IMR-90 (cell line): ENCODE measurements at regions not wholly inside any gene's neighbourhood (a gene's known extent, or its start where the extent isn't known, plus 50 kb on each side); places are given as distances from the start of the nearest gene placed in this dataset.

Experiments used
- ATAC-seq: fragments of 200-7000 bp; cut with Tn5 transposase; 2 replicates; pipeline ENCODE4 v1.9.1; 2020; ENCODE audit warnings: low read depth, mild to moderate bottlenecking, moderate library complexity
- BruUV-seq: library from RNA; stranded (reverse); fragments of 400-500 nt; replicated peaks from 2 replicates; lab custom pipeline; 2021; lab: Mats Ljungman, UMichigan
- CTCF ChIA-PET: fragments of 300-600 bp; formaldehyde crosslinking; extraction: SDS; loops from one replicate; lab custom pipeline; 2021; ENCODE audit warnings: antibody characterized with exemption; lab: Yijun Ruan, JAX
- POLR2A ChIA-PET: fragments of 300-600 bp; sonication (Branson Sonifier 250); formaldehyde crosslinking; loops from one replicate; lab custom pipeline; 2022; ENCODE audit warnings: antibody characterized with exemption; ENCODE audit not compliant: unreplicated experiment; lab: Charles Lee
- DNase-seq: peaks from one replicate; pipeline ENCODE4 v3.0.0; 2013
- H2AFZ ChIP-seq: replicated peaks from 2 replicates; pipeline ENCODE3; 2013; ENCODE audit warnings: low read length, mild to moderate bottlenecking; ENCODE audit not compliant: poor library complexity
- H2AK5ac ChIP-seq: 2 replicates; pipeline ENCODE4 v1.6.1; 2013; ENCODE audit warnings: low read depth, low read length, inconsistent platforms
- H2AK9ac ChIP-seq: replicated peaks from 2 replicates; pipeline ENCODE3; 2013; ENCODE audit warnings: mild to moderate bottlenecking, low read depth, low read length, moderate library complexity; ENCODE audit not compliant: poor library complexity
- H2BK120ac ChIP-seq: 2 replicates; pipeline ENCODE4 v1.6.1; 2013; ENCODE audit warnings: low read depth, low read length, inconsistent platforms
- H2BK15ac ChIP-seq: 3 replicates; pipeline ENCODE4 v1.6.1; 2013; ENCODE audit warnings: low read depth, low read length, inconsistent platforms
- H2BK20ac ChIP-seq: 2 replicates; pipeline ENCODE4 v1.6.1; 2013; ENCODE audit warnings: low read depth, mild to moderate bottlenecking, inconsistent platforms, low read length, moderate library complexity
- H2BK5ac ChIP-seq: 2 replicates; pipeline ENCODE4 v1.6.1; 2013; ENCODE audit warnings: mild to moderate bottlenecking, low read depth, low read length, inconsistent platforms; ENCODE audit not compliant: poor library complexity, severe bottlenecking
- H3K14ac ChIP-seq: replicated peaks from 2 replicates; pipeline ENCODE4 v1.6.1; 2013; ENCODE audit warnings: low read depth, low read length, inconsistent platforms
- H3K18ac ChIP-seq: 2 replicates; pipeline ENCODE4 v1.6.1; 2013; ENCODE audit warnings: low read depth, low read length, control low read depth
- H3K23ac ChIP-seq: 2 replicates; pipeline ENCODE4 v1.6.1; 2013; ENCODE audit warnings: low read depth, low read length, inconsistent platforms
- H3K27ac ChIP-seq: 2 replicates; pipeline ENCODE4 v1.5.1; 2013; ENCODE audit warnings: mild to moderate bottlenecking, control low read depth, low read length; ENCODE audit not compliant: insufficient read depth
- H3K27me3 ChIP-seq: 2 replicates; pipeline ENCODE4 v1.6.1; 2013; ENCODE audit warnings: low read length; ENCODE audit not compliant: control insufficient read depth, insufficient read depth
- H3K36me3 ChIP-seq: 2 replicates; pipeline ENCODE4 v1.6.1; 2013; ENCODE audit warnings: low read length, mixed read lengths; ENCODE audit not compliant: control insufficient read depth, insufficient read depth
- H3K4ac ChIP-seq: 2 replicates; pipeline ENCODE4 v1.6.1; 2013; ENCODE audit warnings: low read depth, low read length, inconsistent platforms
- H3K4me1 ChIP-seq: 2 replicates; pipeline ENCODE4 v1.6.1; 2013; ENCODE audit warnings: low read length, mixed read lengths; ENCODE audit not compliant: control insufficient read depth, insufficient read depth
- H3K4me2 ChIP-seq: 2 replicates; pipeline ENCODE4 v1.6.1; 2013; ENCODE audit warnings: low read depth, mild to moderate bottlenecking, control low read depth, low read length, moderate library complexity
- H3K4me3 ChIP-seq: 2 replicates; pipeline ENCODE4 v1.5.1; 2013; ENCODE audit warnings: low read depth, mild to moderate bottlenecking, control low read depth, low read length, moderate library complexity; ENCODE audit not compliant: insufficient read depth
- H3K56ac ChIP-seq: 2 replicates; pipeline ENCODE4 v1.6.1; 2013; ENCODE audit warnings: low read length, inconsistent platforms; ENCODE audit not compliant: insufficient read depth; ENCODE audit errors: extremely low read depth
- H3K79me1 ChIP-seq, 2 experiments: 2 replicates each; pipeline ENCODE4 v1.6.1; 2013; ENCODE audit warnings: low read length in 2 of 2, inconsistent platforms in 1 of 2, low read depth in 1 of 2
- H3K9ac ChIP-seq: 2 replicates; pipeline ENCODE4 v1.6.1; 2013; ENCODE audit warnings: low read depth, low read length, control low read depth
- H3K9me1 ChIP-seq: 2 replicates; pipeline ENCODE4 v1.6.1; 2013; ENCODE audit warnings: low read length, inconsistent platforms; ENCODE audit not compliant: insufficient read depth
- H3K9me3 ChIP-seq: 2 replicates; pipeline ENCODE4 v1.6.1; 2013; ENCODE audit warnings: low read length; ENCODE audit not compliant: control insufficient read depth, insufficient read depth
- H4K20me1 ChIP-seq: 2 replicates; pipeline ENCODE4 v1.6.1; 2013; ENCODE audit warnings: low read length, inconsistent platforms; ENCODE audit not compliant: insufficient read depth
- H4K5ac ChIP-seq: 2 replicates; pipeline ENCODE4 v1.6.1; 2013; ENCODE audit warnings: mild to moderate bottlenecking, low read depth, low read length, control low read depth
- H4K8ac ChIP-seq, 2 experiments: 2 replicates each; pipeline ENCODE4 v1.6.1; 2013; ENCODE audit warnings: low read depth in 2 of 2, low read length in 2 of 2, control low read depth in 1 of 2, inconsistent platforms in 1 of 2
- H4K91ac ChIP-seq: 2 replicates; pipeline ENCODE4 v1.6.1; 2013; ENCODE audit warnings: low read depth, low read length, inconsistent platforms; ENCODE audit not compliant: insufficient read depth
- BHLHE40 ChIP-seq: fragments of 150-350 bp; IDR thresholded peaks from 2 replicates; pipeline ENCODE4 v1.6.1; 2016; ENCODE audit warnings: mild to moderate bottlenecking, low read depth, low read length
- CEBPB ChIP-seq: IDR thresholded peaks from 2 replicates; pipeline ENCODE4 v1.6.1; 2012; ENCODE audit warnings: low read depth, low read length, improper control_type of control experiment
- CHD1 ChIP-seq: IDR thresholded peaks from 2 replicates; pipeline ENCODE4 v1.6.1; 2012; ENCODE audit warnings: low read depth, low read length, improper control_type of control experiment
- CTCF ChIP-seq: conservative IDR thresholded peaks from 2 replicates; pipeline ENCODE4 v1.5.1; 2012; ENCODE audit warnings: mild to moderate bottlenecking, low read depth, low read length, improper control_type of control experiment
- FOS ChIP-seq: fragments of 150-350 bp; IDR thresholded peaks from 2 replicates; pipeline ENCODE4 v1.6.1; 2016; ENCODE audit warnings: low read depth, low read length
- MAFK ChIP-seq: IDR thresholded peaks from 2 replicates; pipeline ENCODE4 v1.6.1; 2012; ENCODE audit warnings: low read depth, low read length, improper control_type of control experiment
- MAZ ChIP-seq: IDR thresholded peaks from 2 replicates; pipeline ENCODE4 v1.6.1; 2012; ENCODE audit warnings: low read depth, mild to moderate bottlenecking, low read length, improper control_type of control experiment, moderate library complexity, borderline replicate concordance
- NFE2L2 ChIP-seq: fragments of 150-350 bp; IDR thresholded peaks from 2 replicates; pipeline ENCODE4 v1.6.1; 2016; ENCODE audit warnings: low read depth, mild to moderate bottlenecking, low read length
- POLR2A ChIP-seq: IDR thresholded peaks from 2 replicates; pipeline ENCODE4 v1.6.1; 2012; ENCODE audit warnings: mild to moderate bottlenecking, low read depth, low read length
- RAD21 ChIP-seq: IDR thresholded peaks from 2 replicates; pipeline ENCODE4 v1.6.1; 2012; ENCODE audit warnings: low read length, improper control_type of control experiment
- RCOR1 ChIP-seq: IDR thresholded peaks from 2 replicates; pipeline ENCODE4 v1.6.1; 2012; ENCODE audit warnings: mild to moderate bottlenecking, low read length, improper control_type of control experiment; ENCODE audit not compliant: insufficient replicate concordance
- RFX5 ChIP-seq: IDR thresholded peaks from 2 replicates; pipeline ENCODE4 v1.8.0; 2012; ENCODE audit warnings: low read depth, mild to moderate bottlenecking, low read length, moderate library complexity
- SMC3 ChIP-seq: fragments of 150-350 bp; IDR thresholded peaks from 2 replicates; pipeline ENCODE4 v1.6.1; 2016; ENCODE audit warnings: low read depth, mild to moderate bottlenecking, antibody characterized with exemption, low read length, moderate library complexity
- USF2 ChIP-seq: fragments of 150-350 bp; IDR thresholded peaks from 2 replicates; pipeline ENCODE4 v1.6.1; 2017; ENCODE audit warnings: mild to moderate bottlenecking, antibody characterized with exemption, low read length, low read depth
- WGBS, 2 experiments: methylation state at CpG; one replicate each; pipeline versions ENCODE4 v1.1.5 to v1.1.7; 2013; ENCODE audit warnings: missing lambda C conversion rate in 2 of 2; ENCODE audit not compliant: insufficient read length in 1 of 2; ENCODE audit errors: extremely low coverage in 2 of 2; 5-methylcytosine and 5-hydroxymethylcytosine counted together
- dilution Hi-C: fragments of 300-500 bp; cut with HindIII; formaldehyde crosslinking; loops from one replicate; pipeline ENCODE4 v1.14.3; 2018; ENCODE audit warnings: low sequenced_read_pairs; ENCODE audit not compliant: unreplicated experiment
- in situ Hi-C: fragments of 300-500 bp; cut with MboI; formaldehyde crosslinking; loops from 3 replicates; pipeline ENCODE4 v1.14.3; 2019; ENCODE audit warnings: low sequenced_read_pairs, inconsistent platforms, mixed read lengths
- intact Hi-C: fragments of 100-400 bp; cut with micrococcal nuclease; formaldehyde crosslinking; loops from 2 replicates; pipeline ENCODE4 v1.10.0; 2022
- TF ChIP-seq, protein P1 (sequence below): fragments of 150-350 bp; IDR thresholded peaks from 2 replicates; pipeline ENCODE4 v1.6.1; 2016; ENCODE audit warnings: low read depth, mild to moderate bottlenecking, low read length, moderate library complexity, borderline replicate concordance

GRCh38 chr13:18236528-18236815 is 945.2 kb downstream of the TUBA3C start:
- no TSS peak for BruUV-seq
- in situ Hi-C loops, result no loop called here
- 92% methylated on average over 34 of the region's 34 CpGs; no CpG with 5 or more reads in 1 of the 2 experiments for WGBS, 2 experiments
- dilution Hi-C loops, result no loop called here
- no peak overlapping the region for H3K4me2 ChIP-seq
- H3K4ac ChIP-seq, result no peak overlapping the region
- H4K91ac ChIP-seq, result no peak overlapping the region
- H2AK5ac ChIP-seq, result no peak overlapping the region
- H3K4me3 ChIP-seq, result no peak overlapping the region
- H2BK15ac ChIP-seq, result no peak overlapping the region
- H2BK120ac ChIP-seq, result no peak overlapping the region
- CTCF ChIA-PET, result no interaction called here
- POLR2A ChIA-PET, result no interaction called here
- H2BK5ac ChIP-seq, result no peak overlapping the region
- H3K27me3 ChIP-seq, result no peaks in the 10 kb centered on the region
- no peak overlapping the region for H4K5ac ChIP-seq
- DNase-seq, result no peak
- H3K9me3 ChIP-seq, result peaks cover 33% of the 10 kb centered on the region; the same call in 1 of the 2 replicates
- intact Hi-C loops, result no loop called here
- no peak overlapping the region for H3K14ac ChIP-seq
- no peak overlapping the region for H3K56ac ChIP-seq
- no peaks in the 10 kb centered on the region for H3K36me3 ChIP-seq
- no peaks in the 10 kb centered on the region for H3K4me1 ChIP-seq
- H3K9ac ChIP-seq, result no peak overlapping the region
- H4K20me1 ChIP-seq, result no peaks in the 10 kb centered on the region
- H3K9me1 ChIP-seq, result no peaks in the 10 kb centered on the region
- TF ChIP-seq MAFK (no peak), RCOR1 (no peak), POLR2A (no peak), BHLHE40 (no peak), CHD1 (no peak), USF2 (no peak), CEBPB (no peak), MAZ (no peak), NFE2L2 (no peak), CTCF (no peak), RFX5 (no peak), RAD21 (no peak), FOS (no peak), SMC3 (no peak)
- TF ChIP-seq, protein P1, sequence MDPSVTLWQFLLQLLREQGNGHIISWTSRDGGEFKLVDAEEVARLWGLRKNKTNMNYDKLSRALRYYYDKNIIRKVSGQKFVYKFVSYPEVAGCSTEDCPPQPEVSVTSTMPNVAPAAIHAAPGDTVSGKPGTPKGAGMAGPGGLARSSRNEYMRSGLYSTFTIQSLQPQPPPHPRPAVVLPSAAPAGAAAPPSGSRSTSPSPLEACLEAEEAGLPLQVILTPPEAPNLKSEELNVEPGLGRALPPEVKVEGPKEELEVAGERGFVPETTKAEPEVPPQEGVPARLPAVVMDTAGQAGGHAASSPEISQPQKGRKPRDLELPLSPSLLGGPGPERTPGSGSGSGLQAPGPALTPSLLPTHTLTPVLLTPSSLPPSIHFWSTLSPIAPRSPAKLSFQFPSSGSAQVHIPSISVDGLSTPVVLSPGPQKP, result no peak
- ATAC-seq, result no peak
- H2BK20ac ChIP-seq, result no peak overlapping the region
- no peak overlapping the region for H3K23ac ChIP-seq
- H2AK9ac ChIP-seq, result no peak overlapping the region
- no peaks in the 10 kb centered on the region for H3K79me1 ChIP-seq
- no peak overlapping the region for H2AFZ ChIP-seq
- H3K27ac ChIP-seq, result no peak overlapping the region
- no peak overlapping the region for H4K8ac ChIP-seq
- no peak overlapping the region for H3K18ac ChIP-seq
